Loucy (cell line): ENCODE measurements at regions not wholly inside any gene's neighbourhood (a gene's known extent, or its start where the extent isn't known, plus 50 kb on each side); places are given as distances from the start of the nearest gene placed in this dataset.
A peak's percentile ranks its signal among the peaks of the same experiment; 100 is the strongest.

Experiments
- H2AFZ ChIP-seq: fragments of 200-600 bp; sonication (generic); 2 replicates; pipeline ENCODE4 v1.6.0; 2016; ENCODE audit warnings: antibody characterized with exemption, mild to moderate bottlenecking, low read length, moderate library complexity
- H3F3A ChIP-seq: fragments of 200-600 bp; 2 replicates; pipeline ENCODE4 v1.6.0; 2016; ENCODE audit warnings: antibody characterized with exemption, low read depth, mild to moderate bottlenecking
- H3K27me3 ChIP-seq: fragments of 200-600 bp; sonication (generic); 2 replicates; pipeline ENCODE4 v1.6.1; 2014; ENCODE audit warnings: low read length, mild to moderate bottlenecking; ENCODE audit not compliant: insufficient read depth, poor library complexity, severe bottlenecking
- H3K36me3 ChIP-seq: fragments of 200-600 bp; sonication (generic); 2 replicates; pipeline ENCODE4 v1.6.1; 2016; ENCODE audit warnings: low read length; ENCODE audit not compliant: insufficient read depth
- H3K4me1 ChIP-seq: fragments of 200-600 bp; sonication (generic); 2 replicates; pipeline ENCODE4 v1.5.1; 2014; ENCODE audit warnings: low read length, mild to moderate bottlenecking; ENCODE audit not compliant: insufficient read depth, poor library complexity, severe bottlenecking
- H3K4me2 ChIP-seq: fragments of 200-600 bp; sonication (generic); 2 replicates; pipeline ENCODE4 v1.6.0; 2014; ENCODE audit warnings: antibody characterized with exemption, low read length, low read depth, mild to moderate bottlenecking; ENCODE audit not compliant: poor library complexity, severe bottlenecking
- H3K4me3 ChIP-seq: fragments of 200-600 bp; sonication (generic); 2 replicates; pipeline ENCODE4 v1.5.1; 2014; ENCODE audit warnings: low read length, mild to moderate bottlenecking, mixed read lengths; ENCODE audit not compliant: poor library complexity, severe bottlenecking
- H3K79me2 ChIP-seq: fragments of 200-600 bp; sonication (generic); 2 replicates; pipeline ENCODE4 v1.6.1; 2014; ENCODE audit warnings: low read length; ENCODE audit not compliant: insufficient read depth
- H3K9ac ChIP-seq: fragments of 200-600 bp; sonication (generic); 2 replicates; pipeline ENCODE4 v1.6.0; 2014; ENCODE audit warnings: mild to moderate bottlenecking, low read depth, low read length, moderate library complexity; ENCODE audit not compliant: poor library complexity, severe bottlenecking
- H3K9me2 ChIP-seq: fragments of 200-600 bp; sonication (generic); replicated peaks from 2 replicates; pipeline ENCODE4 v1.6.1; 2016; ENCODE audit warnings: low read depth, low read length, mixed read lengths
- H3K9me3 ChIP-seq: fragments of 200-600 bp; sonication (generic); 2 replicates; pipeline ENCODE4 v1.6.1; 2014; ENCODE audit warnings: mild to moderate bottlenecking, antibody characterized with exemption, low read length, low read depth; ENCODE audit not compliant: insufficient read depth
- H4K20me1 ChIP-seq: fragments of 200-600 bp; sonication (generic); 2 replicates; pipeline ENCODE4 v1.6.0; 2014; ENCODE audit warnings: antibody characterized with exemption, low read length, mild to moderate bottlenecking; ENCODE audit not compliant: insufficient read depth, poor library complexity, severe bottlenecking
- CTCF ChIP-seq: fragments of 200-600 bp; sonication (generic); conservative IDR thresholded peaks from 2 replicates; pipeline ENCODE4 v1.5.1; 2014; ENCODE audit warnings: mild to moderate bottlenecking, antibody characterized with exemption, low read length
- EZH2phosphoT487 ChIP-seq: fragments of 200-600 bp; IDR thresholded peaks from 2 replicates; pipeline ENCODE4 v1.6.1; 2018; ENCODE audit warnings: antibody characterized with exemption, mild to moderate bottlenecking, moderate library complexity, borderline replicate concordance

DNA sequence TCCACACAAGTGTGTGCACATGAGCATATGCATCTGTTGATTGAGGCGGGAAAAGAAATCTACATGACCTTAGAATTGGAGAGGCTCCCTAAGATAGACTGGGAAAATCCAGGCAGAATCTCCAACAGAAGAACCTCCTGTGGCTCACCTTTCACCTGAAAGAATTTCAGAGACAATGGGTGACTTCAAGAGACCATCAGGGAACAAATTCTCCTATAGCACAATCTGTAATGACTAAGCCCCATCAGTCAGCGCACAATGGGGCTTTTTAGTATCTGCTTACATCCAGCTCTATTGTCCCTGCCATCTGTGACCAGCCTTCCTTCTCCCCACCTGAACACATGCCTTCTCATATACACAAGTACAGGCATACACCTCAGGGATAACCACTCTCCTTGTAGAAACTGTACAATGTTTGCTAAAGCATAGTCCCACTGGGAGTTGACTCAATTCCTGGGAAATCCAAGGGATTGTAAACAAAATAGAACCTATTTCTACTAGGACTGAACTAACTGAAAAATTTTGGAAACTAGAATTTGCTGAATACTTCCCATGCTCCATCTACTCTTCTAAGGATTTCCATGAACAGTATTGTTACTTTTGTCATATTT, 150.8 kb upstream of the STXBP5 start:
- H3K9me3 ChIP-seq, result no peaks in the 10 kb centered on the region
- TF ChIP-seq CTCF, result no peak
- no peak for TF ChIP-seq EZH2phosphoT487
- peaks cover 13% of the 10 kb centered on the region for H3K4me1 ChIP-seq
- H3K36me3 ChIP-seq, result no peaks in the 10 kb centered on the region
- H3K9ac ChIP-seq, result no peak overlapping the region
- H4K20me1 ChIP-seq, result no peaks in the 10 kb centered on the region
- no peak overlapping the region for H3K4me2 ChIP-seq
- H3K9me2 ChIP-seq, result no peaks in the 10 kb centered on the region
- no peaks in the 10 kb centered on the region for H3K27me3 ChIP-seq
- H3K79me2 ChIP-seq, result no peaks in the 10 kb centered on the region
- no peak overlapping the region for H2AFZ ChIP-seq
- no peak overlapping the region for H3K4me3 ChIP-seq
- H3F3A ChIP-seq, result no peaks in the 10 kb centered on the region

DNA sequence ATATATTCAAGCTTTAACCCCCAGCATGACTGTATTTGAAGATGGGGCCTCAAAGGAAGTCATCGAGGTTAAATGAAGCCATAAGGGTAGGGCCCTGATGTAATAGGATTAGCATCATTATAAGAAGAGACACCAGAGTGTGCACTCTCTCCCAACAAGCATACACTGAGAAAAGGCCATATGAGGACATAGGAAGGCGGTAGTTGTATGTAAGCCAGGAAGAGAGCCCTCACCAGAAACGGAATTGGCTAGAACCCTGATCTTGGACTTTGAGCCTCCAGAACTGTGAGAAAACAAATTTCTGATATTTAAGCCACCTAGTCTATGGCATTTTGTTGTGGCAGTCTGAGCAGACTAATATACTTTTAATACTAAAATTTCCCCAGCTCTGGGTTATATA, 150.1 kb upstream of the STXBP5 start:
- no peak overlapping the region for H3K9ac ChIP-seq
- H3K4me1 ChIP-seq, result peaks cover 13% of the 10 kb centered on the region
- H3K4me2 ChIP-seq, result peak overlapping the region; percentile 17
- H3K9me2 ChIP-seq, result no peaks in the 10 kb centered on the region
- H4K20me1 ChIP-seq, result no peaks in the 10 kb centered on the region
- TF ChIP-seq CTCF (no peak), EZH2phosphoT487 (no peak)
- H3F3A ChIP-seq, result no peaks in the 10 kb centered on the region
- H3K27me3 ChIP-seq, result no peaks in the 10 kb centered on the region
- no peak overlapping the region for H3K4me3 ChIP-seq
- no peak overlapping the region for H2AFZ ChIP-seq
- H3K9me3 ChIP-seq, result no peaks in the 10 kb centered on the region
- no peaks in the 10 kb centered on the region for H3K79me2 ChIP-seq
- H3K36me3 ChIP-seq, result no peaks in the 10 kb centered on the region

GRCh38 chr6:147054871-147055270, 149.3 kb upstream of the STXBP5 start:
- Histone ChIP-seq H4K20me1 (no peaks in the 10 kb centered on the region), H2AFZ (no peak overlapping the region), H3K27me3 (no peaks in the 10 kb centered on the region), H3K4me3 (no peak overlapping the region), H3K9ac (no peak overlapping the region), H3K9me3 (no peaks in the 10 kb centered on the region), H3K36me3 (no peaks in the 10 kb centered on the region), H3K9me2 (no peaks in the 10 kb centered on the region), H3K4me2 (no peak overlapping the region), H3K4me1 (peaks cover 13% of the 10 kb centered on the region), H3F3A (no peaks in the 10 kb centered on the region), H3K79me2 (no peaks in the 10 kb centered on the region)
- TF ChIP-seq EZH2phosphoT487 (no peak), CTCF (no peak)
